ENCODE measurements at regions not wholly inside any gene's neighbourhood (a gene's known extent, or its start where the extent isn't known, plus 50 kb on each side); places are given as distances from the start of the nearest gene placed in this dataset.

GRCh38 chr2:14074691-14075090 lies 557.8 kb upstream of the LRATD1 start:
- H3K4me2 ChIP-seq (ENCODE audit: insufficient read depth, low read length, poor library complexity, severe bottlenecking) = no peak overlapping the region
- no peak overlapping the region for H3K27ac ChIP-seq (replicated peaks; ENCODE audit: low read length)
- H3K14ac ChIP-seq (ENCODE audit: low read length) = no peak overlapping the region
- H2BK5ac ChIP-seq (ENCODE audit: low read length) = no peak overlapping the region
- no peak overlapping the region for H4K8ac ChIP-seq (ENCODE audit: low read depth, low read length)
- no peak overlapping the region for H3K4me3 ChIP-seq (ENCODE audit: low read length in 2 of 2)
- no peak for DNase-seq (ENCODE audit: low spot score)
- no peak overlapping the region for H3K23ac ChIP-seq (ENCODE audit: low read depth, low read length, poor library complexity)
- H3K27me3 ChIP-seq (ENCODE audit: control insufficient read depth in 3 of 3, insufficient read depth in 3 of 3, low read depth in 1 of 3, low read length in 3 of 3) = no peaks in the 10 kb centered on the region
- no peak overlapping the region for H4K91ac ChIP-seq (ENCODE audit: low read depth, low read length, poor library complexity)
- no peaks in the 10 kb centered on the region for H3K4me1 ChIP-seq (ENCODE audit: control insufficient read depth in 2 of 2, insufficient read depth in 1 of 2, low read depth in 1 of 2, low read length in 2 of 2)
- H3K18ac ChIP-seq (ENCODE audit: low read length) = no peak overlapping the region
- H3K9ac ChIP-seq (ENCODE audit: low read depth, low read length, poor library complexity) = no peak overlapping the region
- no peak overlapping the region for H2BK15ac ChIP-seq (ENCODE audit: low read length)
- no peak overlapping the region for H2AK5ac ChIP-seq (ENCODE audit: low read depth, low read length)
- no peak overlapping the region for H2AFZ ChIP-seq (ENCODE audit: low read length)
- no peaks in the 10 kb centered on the region for H3K9me3 ChIP-seq (replicated peaks in 1 of 2; ENCODE audit: control insufficient read depth in 2 of 2, insufficient read depth in 1 of 2, low read depth in 1 of 2, low read length in 2 of 2)
- WGBS, 2 donors (ENCODE audit: extremely low coverage in 2 of 2, insufficient read length in 2 of 2, insufficient replicate concordance in 1 of 2) = no CpG with 5 or more reads among the region's 1 CpG
- H3K4ac ChIP-seq (ENCODE audit: low read length) = no peak overlapping the region
- H2BK120ac ChIP-seq (ENCODE audit: low read depth, low read length) = no peak overlapping the region
- H3K79me1 ChIP-seq (ENCODE audit: low read depth, low read length) = no peaks in the 10 kb centered on the region
- H2BK12ac ChIP-seq (ENCODE audit: low read length) = no peak overlapping the region
- H3K36me3 ChIP-seq (replicated peaks in 1 of 2; ENCODE audit: control insufficient read depth in 2 of 2, insufficient read depth in 2 of 2, low read length in 2 of 2) = no peaks in the 10 kb centered on the region

GRCh38 chr2:14079576-14079975 lies 552.9 kb upstream of the LRATD1 start:
- Histone ChIP-seq H3K23ac (ENCODE audit: low read depth, low read length, poor library complexity) (no peak overlapping the region), H3K4ac (ENCODE audit: low read length) (no peak overlapping the region), H2AK5ac (ENCODE audit: low read depth, low read length) (no peak overlapping the region), H3K4me1 (ENCODE audit: control insufficient read depth in 2 of 2, insufficient read depth in 1 of 2, low read depth in 1 of 2, low read length in 2 of 2) (no peaks in the 10 kb centered on the region), H2BK12ac (ENCODE audit: low read length) (no peak overlapping the region), H3K27me3 (ENCODE audit: control insufficient read depth in 3 of 3, insufficient read depth in 3 of 3, low read depth in 1 of 3, low read length in 3 of 3) (no peaks in the 10 kb centered on the region), H3K18ac (ENCODE audit: low read length) (no peak overlapping the region), H4K91ac (ENCODE audit: low read depth, low read length, poor library complexity) (no peak overlapping the region), H2BK120ac (ENCODE audit: low read depth, low read length) (no peak overlapping the region), H3K36me3 (replicated peaks in 1 of 2; ENCODE audit: control insufficient read depth in 2 of 2, insufficient read depth in 2 of 2, low read length in 2 of 2) (no peaks in the 10 kb centered on the region), H3K79me1 (ENCODE audit: low read depth, low read length) (no peaks in the 10 kb centered on the region), H2BK15ac (ENCODE audit: low read length) (no peak overlapping the region), H4K8ac (ENCODE audit: low read depth, low read length) (no peak overlapping the region), H2AFZ (ENCODE audit: low read length) (no peak overlapping the region), H2BK5ac (ENCODE audit: low read length) (no peak overlapping the region), H3K14ac (ENCODE audit: low read length) (no peak overlapping the region), H3K27ac (replicated peaks; ENCODE audit: low read length) (no peak overlapping the region), H3K9ac (ENCODE audit: low read depth, low read length, poor library complexity) (no peak overlapping the region), H3K9me3 (replicated peaks in 1 of 2; ENCODE audit: control insufficient read depth in 2 of 2, insufficient read depth in 1 of 2, low read depth in 1 of 2, low read length in 2 of 2) (no peaks in the 10 kb centered on the region), H3K4me3 (ENCODE audit: low read length in 2 of 2) (no peak overlapping the region), H3K4me2 (ENCODE audit: insufficient read depth, low read length, poor library complexity, severe bottlenecking) (no peak overlapping the region)
- DNase-seq (ENCODE audit: low spot score) = no peak
- 100% methylated on average over 1 of the region's 3 CpGs; no CpG with 5 or more reads in 1 of the 2 donors for WGBS, 2 donors (ENCODE audit: extremely low coverage in 2 of 2, insufficient read length in 2 of 2, insufficient replicate concordance in 1 of 2)

GRCh38 chr2:14081521-14081920 lies 551.0 kb upstream of the LRATD1 start:
- Histone ChIP-seq H3K36me3 (replicated peaks in 1 of 2; ENCODE audit: control insufficient read depth in 2 of 2, insufficient read depth in 2 of 2, low read length in 2 of 2) (no peaks in the 10 kb centered on the region), H3K9me3 (replicated peaks in 1 of 2; ENCODE audit: control insufficient read depth in 2 of 2, insufficient read depth in 1 of 2, low read depth in 1 of 2, low read length in 2 of 2) (no peaks in the 10 kb centered on the region), H2BK120ac (ENCODE audit: low read depth, low read length) (no peak overlapping the region), H3K27me3 (ENCODE audit: control insufficient read depth in 3 of 3, insufficient read depth in 3 of 3, low read depth in 1 of 3, low read length in 3 of 3) (no peaks in the 10 kb centered on the region), H3K4ac (ENCODE audit: low read length) (no peak overlapping the region), H3K23ac (ENCODE audit: low read depth, low read length, poor library complexity) (no peak overlapping the region), H3K14ac (ENCODE audit: low read length) (no peak overlapping the region), H2BK15ac (ENCODE audit: low read length) (no peak overlapping the region), H3K9ac (ENCODE audit: low read depth, low read length, poor library complexity) (no peak overlapping the region), H2AFZ (ENCODE audit: low read length) (no peak overlapping the region), H3K27ac (replicated peaks; ENCODE audit: low read length) (no peak overlapping the region), H3K79me1 (ENCODE audit: low read depth, low read length) (no peaks in the 10 kb centered on the region), H4K91ac (ENCODE audit: low read depth, low read length, poor library complexity) (no peak overlapping the region), H3K4me2 (ENCODE audit: insufficient read depth, low read length, poor library complexity, severe bottlenecking) (no peak overlapping the region), H3K18ac (ENCODE audit: low read length) (no peak overlapping the region), H2BK5ac (ENCODE audit: low read length) (no peak overlapping the region), H2AK5ac (ENCODE audit: low read depth, low read length) (no peak overlapping the region), H2BK12ac (ENCODE audit: low read length) (no peak overlapping the region), H4K8ac (ENCODE audit: low read depth, low read length) (no peak overlapping the region), H3K4me1 (ENCODE audit: control insufficient read depth in 2 of 2, insufficient read depth in 1 of 2, low read depth in 1 of 2, low read length in 2 of 2) (no peaks in the 10 kb centered on the region), H3K4me3 (ENCODE audit: low read length in 2 of 2) (no peak overlapping the region)
- WGBS, 2 donors (ENCODE audit: extremely low coverage in 2 of 2, insufficient read length in 2 of 2, insufficient replicate concordance in 1 of 2) = no CpG with 5 or more reads among the region's 1 CpG
- no peak for DNase-seq (ENCODE audit: low spot score)

GRCh38 chr2:14082640-14083039 lies 549.9 kb upstream of the LRATD1 start:
- Histone ChIP-seq H3K27me3 (ENCODE audit: control insufficient read depth in 3 of 3, insufficient read depth in 3 of 3, low read depth in 1 of 3, low read length in 3 of 3) (no peaks in the 10 kb centered on the region), H2BK120ac (ENCODE audit: low read depth, low read length) (no peak overlapping the region), H2BK5ac (ENCODE audit: low read length) (no peak overlapping the region), H3K4me2 (ENCODE audit: insufficient read depth, low read length, poor library complexity, severe bottlenecking) (no peak overlapping the region), H2BK15ac (ENCODE audit: low read length) (no peak overlapping the region), H4K8ac (ENCODE audit: low read depth, low read length) (no peak overlapping the region), H2BK12ac (ENCODE audit: low read length) (no peak overlapping the region), H3K9me3 (replicated peaks in 1 of 2; ENCODE audit: control insufficient read depth in 2 of 2, insufficient read depth in 1 of 2, low read depth in 1 of 2, low read length in 2 of 2) (no peaks in the 10 kb centered on the region), H4K91ac (ENCODE audit: low read depth, low read length, poor library complexity) (no peak overlapping the region), H2AK5ac (ENCODE audit: low read depth, low read length) (no peak overlapping the region), H3K4ac (ENCODE audit: low read length) (no peak overlapping the region), H3K79me1 (ENCODE audit: low read depth, low read length) (no peaks in the 10 kb centered on the region), H2AFZ (ENCODE audit: low read length) (no peak overlapping the region), H3K9ac (ENCODE audit: low read depth, low read length, poor library complexity) (no peak overlapping the region), H3K23ac (ENCODE audit: low read depth, low read length, poor library complexity) (no peak overlapping the region), H3K4me3 (ENCODE audit: low read length in 2 of 2) (no peak overlapping the region), H3K36me3 (replicated peaks in 1 of 2; ENCODE audit: control insufficient read depth in 2 of 2, insufficient read depth in 2 of 2, low read length in 2 of 2) (no peaks in the 10 kb centered on the region), H3K18ac (ENCODE audit: low read length) (no peak overlapping the region), H3K27ac (replicated peaks; ENCODE audit: low read length) (no peak overlapping the region), H3K14ac (ENCODE audit: low read length) (peak overlapping the region; percentile 56), H3K4me1 (ENCODE audit: control insufficient read depth in 2 of 2, insufficient read depth in 1 of 2, low read depth in 1 of 2, low read length in 2 of 2) (no peaks in the 10 kb centered on the region)
- WGBS, 2 donors (ENCODE audit: extremely low coverage in 2 of 2, insufficient read length in 2 of 2, insufficient replicate concordance in 1 of 2) = no CpG with 5 or more reads among the region's 5 CpGs
- DNase-seq (ENCODE audit: low spot score) = no peak

All from neuronal stem cell (in vitro differentiated cells).